ENCODE measurements at regions not wholly inside any gene's neighbourhood (a gene's known extent, or its start where the extent isn't known, plus 50 kb on each side); places are given as distances from the start of the nearest gene placed in this dataset.

DNA sequence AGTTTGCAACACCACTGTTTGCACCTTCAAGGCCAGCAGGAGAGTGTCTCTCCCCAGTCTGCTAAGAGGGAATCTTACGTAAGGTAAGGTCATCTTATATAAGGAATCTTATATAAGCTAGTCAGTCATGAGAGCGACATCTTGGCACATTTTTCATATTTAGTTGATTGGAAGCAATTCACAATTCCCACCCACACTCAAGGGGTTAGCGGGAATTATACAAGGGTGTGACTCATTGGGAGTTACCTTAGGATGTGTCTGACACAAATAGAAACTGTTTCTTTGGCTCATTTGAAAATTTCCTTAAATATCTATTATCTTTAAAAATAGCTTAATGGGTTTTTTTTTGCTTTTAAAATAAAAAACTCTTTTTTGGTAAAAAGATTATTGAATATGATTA lies 62.1 kb upstream of the GRPR start:
- H3K56ac ChIP-seq (ENCODE audit: insufficient read length, low read depth, low read length): no peak overlapping the region
- no peak overlapping the region for H2BK20ac ChIP-seq (ENCODE audit: low read depth, low read length, poor library complexity, severe bottlenecking)
- H4K20me1 ChIP-seq (ENCODE audit: control insufficient read depth, insufficient read depth, insufficient read length): no peaks in the 10 kb centered on the region
- WGBS (ENCODE audit: extremely low coverage, insufficient read length, low lambda C conversion rate): no CpG with 5 or more reads among the region's 3 CpGs
- H3K4me2 ChIP-seq (ENCODE audit: insufficient read depth, insufficient read length, low read length): no peak overlapping the region
- no peaks in the 10 kb centered on the region for H3K27me3 ChIP-seq (ENCODE audit: insufficient read depth, low read length)
- no peak overlapping the region for H2BK15ac ChIP-seq (ENCODE audit: low read depth, low read length)
- Mint-ChIP-seq H3K27ac (no peak overlapping the region), H3K4me1 (peaks cover 3 to 4% of the 10 kb centered on the region in 2 experiments; a peak in 2 of 4 replicates), H3K27me3 (ENCODE audit: low read depth) (no peaks in the 10 kb centered on the region; the same call in 1 of the 2 replicates), H3K9me3 (peaks cover 4 to 10% of the 10 kb centered on the region in 2 experiments; a peak in 4 of 5 replicates), H3K4me3 (no peak overlapping the region), H3K36me3 (ENCODE audit: insufficient read depth in 1 of 3, low read depth in 3 of 3) (peaks cover 2 to 22% (median 10%) of the 10 kb centered on the region in 3 experiments; a peak in 6 of 7 replicates)
- H3K27ac ChIP-seq (ENCODE audit: insufficient read length, low read depth, low read length): no peak overlapping the region
- no peak overlapping the region for H3K14ac ChIP-seq (ENCODE audit: insufficient read depth, low read length)
- H4K91ac ChIP-seq (ENCODE audit: insufficient read length, low read depth, low read length): no peak overlapping the region
- DNase-seq: no peak
- H3K4ac ChIP-seq (ENCODE audit: low read depth, low read length): no peak overlapping the region
- no peaks in the 10 kb centered on the region for H3K79me1 ChIP-seq (ENCODE audit: insufficient read depth, low read depth, low read length, poor library complexity, severe bottlenecking)
- H3K9me3 ChIP-seq (ENCODE audit: control insufficient read depth, low read depth, low read length): no peaks in the 10 kb centered on the region
- no peak overlapping the region for H3K18ac ChIP-seq (ENCODE audit: insufficient read length, low read depth, low read length)
- no peak overlapping the region for H2BK120ac ChIP-seq (ENCODE audit: low read depth, low read length, poor library complexity, severe bottlenecking)
- H2AK5ac ChIP-seq (ENCODE audit: insufficient read length, low read length): no peak overlapping the region
- TF ChIP-seq, protein P1, sequence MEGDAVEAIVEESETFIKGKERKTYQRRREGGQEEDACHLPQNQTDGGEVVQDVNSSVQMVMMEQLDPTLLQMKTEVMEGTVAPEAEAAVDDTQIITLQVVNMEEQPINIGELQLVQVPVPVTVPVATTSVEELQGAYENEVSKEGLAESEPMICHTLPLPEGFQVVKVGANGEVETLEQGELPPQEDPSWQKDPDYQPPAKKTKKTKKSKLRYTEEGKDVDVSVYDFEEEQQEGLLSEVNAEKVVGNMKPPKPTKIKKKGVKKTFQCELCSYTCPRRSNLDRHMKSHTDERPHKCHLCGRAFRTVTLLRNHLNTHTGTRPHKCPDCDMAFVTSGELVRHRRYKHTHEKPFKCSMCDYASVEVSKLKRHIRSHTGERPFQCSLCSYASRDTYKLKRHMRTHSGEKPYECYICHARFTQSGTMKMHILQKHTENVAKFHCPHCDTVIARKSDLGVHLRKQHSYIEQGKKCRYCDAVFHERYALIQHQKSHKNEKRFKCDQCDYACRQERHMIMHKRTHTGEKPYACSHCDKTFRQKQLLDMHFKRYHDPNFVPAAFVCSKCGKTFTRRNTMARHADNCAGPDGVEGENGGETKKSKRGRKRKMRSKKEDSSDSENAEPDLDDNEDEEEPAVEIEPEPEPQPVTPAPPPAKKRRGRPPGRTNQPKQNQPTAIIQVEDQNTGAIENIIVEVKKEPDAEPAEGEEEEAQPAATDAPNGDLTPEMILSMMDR (conservative IDR thresholded peaks at IDR 0.05): no peak
- H3K9ac ChIP-seq (ENCODE audit: extremely low read depth, insufficient read length, low read length): no peak overlapping the region
- H3T11ph ChIP-seq (ENCODE audit: low read length): no peak overlapping the region
- no peak overlapping the region for H2AFZ ChIP-seq (ENCODE audit: low read length)
- no peaks in the 10 kb centered on the region for H3K4me1 ChIP-seq (ENCODE audit: insufficient read depth, low read length)
- H2BK12ac ChIP-seq (ENCODE audit: insufficient read length, low read depth, low read length): no peak overlapping the region
- no peak overlapping the region for H2BK5ac ChIP-seq (ENCODE audit: insufficient read length, low read length)
- no peaks in the 10 kb centered on the region for H3K23me2 ChIP-seq (ENCODE audit: insufficient read length, low read depth, low read length, poor library complexity, severe bottlenecking)
- no peak overlapping the region for H3K23ac ChIP-seq (ENCODE audit: insufficient read length, low read depth, low read length)
- no peaks in the 10 kb centered on the region for H3K79me2 ChIP-seq (ENCODE audit: insufficient read depth, low read length)
- no peak overlapping the region for H4K8ac ChIP-seq (replicated peaks; ENCODE audit: insufficient read length, low read depth, low read length)
- no peak overlapping the region for H4K5ac ChIP-seq (ENCODE audit: insufficient read length, low read depth, low read length)
